ENCODE measurements at regions not wholly inside any gene's neighbourhood (a gene's known extent, or its start where the extent isn't known, plus 50 kb on each side); places are given as distances from the start of the nearest gene placed in this dataset.
"Not testable (repeated sequence)": the region's sequence is repeated elsewhere in the genome, so short reads cannot be mapped to it uniquely, and the experiment has no call there.

- DNase-seq, result no peak
Observed at GRCh38 chr10:29228562-29228961, 60.3 kb upstream of the LYZL1 start.

GRCh38 chr10:29229258-29229705 lies 59.6 kb upstream of the LYZL1 start:
- no peak for DNase-seq

- DNase-seq, result not testable (repeated sequence)
Observed at GRCh38 chr10:29236910-29237309, 52.0 kb upstream of the LYZL1 start.

GRCh38 chr10:29237786-29238185 lies 51.1 kb upstream of the LYZL1 start:
- DNase-seq, result no peak

- no peak for DNase-seq
Observed at GRCh38 chr10:29238523-29239135, 50.2 kb upstream of the LYZL1 start.

Measured in inflammatory macrophage (primary cell).